HG03159 (cell line): ENCODE measurements at regions not wholly inside any gene's neighbourhood (a gene's known extent, or its start where the extent isn't known, plus 50 kb on each side); places are given as distances from the start of the nearest gene placed in this dataset.
"Not testable (repeated sequence)": the region's sequence is repeated elsewhere in the genome, so short reads cannot be mapped to it uniquely, and the experiment has no call there.

Source experiments
- ATAC-seq: cut with Tn5 transposase; IDR thresholded peaks from one replicate; pipeline ENCODE4 v1.9.1; 2021; ENCODE audit warnings: mild to moderate bottlenecking, moderate library complexity; ENCODE audit not compliant: unreplicated experiment

DNA sequence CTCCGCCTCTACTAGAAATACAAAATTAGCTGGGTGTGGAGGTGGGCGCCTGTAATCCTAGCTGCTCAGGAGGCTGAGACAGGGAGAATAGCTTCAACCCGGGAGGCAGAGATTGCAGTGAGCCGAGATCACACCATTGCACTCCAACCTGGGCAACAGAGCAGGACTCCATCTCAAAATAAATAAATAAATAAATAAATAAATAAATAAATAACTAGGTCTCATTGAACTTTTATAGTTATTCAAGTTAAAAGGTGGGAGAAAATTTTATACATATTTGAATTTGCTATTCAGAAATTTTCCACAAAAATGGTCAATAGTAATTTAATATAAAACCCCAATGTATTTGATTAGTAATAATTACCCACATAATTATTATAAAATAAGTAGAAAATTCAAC, 593.9 kb upstream of the CDH10 start:
- not testable (repeated sequence) for ATAC-seq

DNA sequence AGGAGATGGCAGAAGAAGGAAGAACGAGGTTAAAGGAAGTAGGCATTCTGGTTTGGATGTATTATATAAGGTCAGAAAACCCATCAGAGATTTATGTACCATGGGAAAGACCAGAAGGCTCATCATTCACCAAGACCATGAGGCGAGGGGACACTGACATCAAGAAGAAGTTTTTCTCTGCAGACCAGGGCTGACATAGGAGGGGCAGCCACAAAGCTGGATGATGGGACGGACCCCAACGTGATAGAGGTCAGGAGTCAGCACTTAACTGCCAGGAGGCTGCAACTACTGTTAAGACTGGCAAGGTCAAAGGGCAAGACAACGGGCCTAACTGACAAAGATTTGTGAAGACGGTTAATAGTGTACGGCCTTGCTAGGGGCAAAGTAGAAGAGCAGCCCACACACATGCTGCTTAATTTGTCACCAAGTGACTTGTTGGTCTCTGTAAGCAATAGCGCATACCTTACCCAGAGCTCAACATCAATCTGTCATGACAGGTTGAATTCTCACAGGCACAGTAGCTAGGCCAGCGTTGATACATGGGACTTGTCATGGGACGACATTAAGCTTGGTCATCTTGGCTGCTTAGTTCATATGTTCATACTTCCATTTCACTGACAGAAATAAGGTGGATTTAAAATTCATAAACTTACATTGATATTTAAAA, 579.7 kb upstream of the CDH10 start:
- ATAC-seq, result no peak

GRCh38 chr5:25199902-25200301, 555.1 kb upstream of the CDH10 start:
- ATAC-seq, result not testable (repeated sequence)

GRCh38 chr5:25190521-25191000, 545.8 kb upstream of the CDH10 start:
- ATAC-seq, result no peak

DNA sequence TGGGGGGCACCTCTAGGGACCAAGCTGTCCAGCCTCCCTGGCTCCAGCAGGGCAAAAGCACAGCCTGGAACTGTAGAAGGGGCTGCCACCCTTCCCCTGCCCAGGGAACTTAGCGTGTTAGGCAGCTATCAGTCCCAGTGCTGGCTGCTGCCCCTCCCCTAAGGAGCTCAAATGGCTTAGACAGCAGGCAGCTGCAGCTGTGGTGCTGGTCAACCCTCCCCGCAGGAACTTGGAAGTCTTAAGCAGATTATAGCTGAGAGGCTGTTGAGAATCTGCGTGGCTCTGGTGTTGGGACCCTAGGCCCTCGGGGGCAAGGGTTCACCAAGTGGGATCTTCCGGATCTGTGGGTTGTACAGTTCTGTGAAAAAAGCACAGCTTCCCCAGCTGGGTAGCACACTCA, 536.5 kb upstream of the CDH10 start:
- no peak for ATAC-seq

- not testable (repeated sequence) for ATAC-seq
Observed at GRCh38 chr5:25162616-25163015, 517.8 kb upstream of the CDH10 start.

DNA sequence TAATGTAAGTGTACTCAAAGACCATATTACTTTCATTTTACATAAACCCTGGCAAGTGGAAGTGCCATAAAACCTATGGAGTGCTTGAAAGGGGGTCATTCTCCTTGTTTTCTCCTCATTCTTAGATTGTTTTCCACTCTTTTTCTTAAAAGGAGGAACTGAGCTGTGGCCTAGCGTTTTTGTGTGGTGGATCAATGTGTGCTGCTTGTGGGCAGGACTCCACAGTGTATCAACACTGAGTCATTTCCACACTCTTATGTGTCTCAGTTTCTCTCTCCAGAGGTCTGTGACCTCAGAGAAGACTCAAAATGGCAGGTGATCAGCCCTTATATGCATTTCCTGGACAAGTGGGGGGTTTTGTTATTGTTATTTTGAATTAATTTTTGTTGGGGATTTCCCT, 516.1 kb upstream of the CDH10 start:
- no peak for ATAC-seq

DNA sequence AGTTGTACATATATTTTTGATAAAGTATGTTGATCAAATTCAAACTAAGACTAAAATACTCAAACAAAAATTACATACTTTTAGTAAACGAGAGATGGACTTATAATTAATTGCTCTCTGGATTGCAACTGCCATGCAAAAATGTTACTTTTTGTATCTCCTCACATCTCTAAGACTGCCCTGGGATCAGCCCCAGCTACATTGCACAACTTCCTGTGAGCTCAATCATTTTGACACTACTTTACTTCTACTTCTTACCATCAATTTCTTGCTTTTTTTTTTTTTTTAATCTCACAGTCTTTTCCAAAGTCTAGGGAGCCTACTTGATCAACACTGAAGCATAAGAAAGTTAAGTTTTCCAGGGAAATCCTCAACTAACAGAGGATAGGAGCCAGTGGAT, 506.0 kb upstream of the CDH10 start:
- no peak for ATAC-seq

- ATAC-seq, result no peak
Observed at GRCh38 chr5:25128606-25129005, 483.8 kb upstream of the CDH10 start.

DNA sequence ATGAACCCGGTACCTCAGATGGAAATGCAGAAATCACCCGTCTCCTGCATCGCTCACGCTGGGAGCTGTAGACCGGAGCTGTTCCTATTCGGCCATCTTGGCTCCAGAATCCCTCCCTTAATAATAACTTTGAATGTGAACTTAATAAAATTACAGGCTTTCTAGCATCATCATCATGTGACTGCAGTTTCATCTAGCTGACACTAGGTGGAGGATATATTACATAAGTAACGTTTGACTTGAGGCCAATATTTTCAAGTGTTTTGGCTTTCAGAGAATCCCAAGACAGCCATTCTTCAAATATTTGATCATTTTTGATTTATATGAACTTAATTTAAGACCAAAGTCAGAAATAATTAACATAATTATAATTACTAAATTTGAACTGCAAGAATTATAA, 474.9 kb upstream of the CDH10 start:
- no peak for ATAC-seq

DNA sequence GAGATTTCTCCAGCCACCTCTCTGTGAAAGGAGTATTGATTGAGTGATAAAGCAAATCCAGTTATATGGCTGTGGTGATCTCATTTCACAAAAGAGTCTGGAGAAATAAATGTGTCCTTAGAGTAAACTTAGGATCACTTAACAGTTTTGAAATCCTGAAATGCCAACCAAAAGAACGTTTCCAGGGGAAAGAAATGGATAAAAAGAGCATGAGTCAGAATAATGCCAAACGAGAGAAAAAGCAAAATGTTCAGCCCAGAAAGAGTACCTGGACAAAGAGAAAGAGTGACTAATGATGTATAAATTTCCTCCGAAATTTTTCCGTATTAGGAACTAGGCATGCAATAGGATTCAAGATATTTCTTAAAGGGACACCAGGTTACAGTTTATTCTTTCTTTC, 463.1 kb upstream of the CDH10 start:
- ATAC-seq, result no peak

- no peak for ATAC-seq
Observed at GRCh38 chr5:25099538-25099937, 454.8 kb upstream of the CDH10 start.

DNA sequence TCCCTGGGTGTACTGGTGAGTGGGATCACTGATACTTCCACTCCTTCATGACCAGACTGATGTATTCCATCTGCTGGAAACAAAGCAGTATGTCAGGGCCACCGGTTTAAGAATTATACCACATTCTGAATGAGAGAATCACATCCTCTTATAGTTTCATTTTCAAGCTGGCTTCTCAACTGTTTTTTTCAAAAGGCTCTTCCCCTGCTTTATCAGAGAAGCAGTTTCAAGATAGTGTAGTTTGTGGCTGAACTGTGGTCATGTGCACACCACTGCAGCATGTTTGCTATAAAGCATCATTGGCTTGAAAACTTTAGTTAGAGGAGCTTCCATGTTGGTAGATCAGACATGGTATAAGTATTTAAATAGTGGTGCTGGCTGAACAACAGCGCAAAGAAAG, 450.5 kb upstream of the CDH10 start:
- no peak for ATAC-seq

- no peak for ATAC-seq
Observed at GRCh38 chr5:25094219-25094618, 449.4 kb upstream of the CDH10 start.

- ATAC-seq, result no peak
Observed at GRCh38 chr5:25091921-25092320, 447.1 kb upstream of the CDH10 start.

GRCh38 chr5:25090854-25091253, 446.1 kb upstream of the CDH10 start:
- ATAC-seq, result no peak

DNA sequence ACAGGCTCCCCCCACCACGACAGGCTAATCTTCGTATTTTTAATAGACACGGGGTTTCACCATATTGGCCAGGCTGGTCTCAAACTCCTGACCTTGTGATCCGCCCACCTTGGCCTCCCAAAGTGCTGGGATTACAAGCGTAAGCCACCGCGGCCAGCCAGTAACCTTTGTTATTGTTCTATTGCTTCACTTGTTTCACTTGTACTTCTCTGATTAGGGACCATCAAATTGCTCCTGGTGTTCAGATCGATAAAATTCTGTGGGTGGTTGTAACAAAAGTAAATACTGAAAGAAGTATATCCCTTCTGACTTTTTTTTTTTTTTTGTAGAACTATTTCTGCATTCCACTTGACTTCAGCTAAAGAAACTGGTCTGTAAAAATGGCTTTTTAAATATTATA, 445.5 kb upstream of the CDH10 start:
- no peak for ATAC-seq

DNA sequence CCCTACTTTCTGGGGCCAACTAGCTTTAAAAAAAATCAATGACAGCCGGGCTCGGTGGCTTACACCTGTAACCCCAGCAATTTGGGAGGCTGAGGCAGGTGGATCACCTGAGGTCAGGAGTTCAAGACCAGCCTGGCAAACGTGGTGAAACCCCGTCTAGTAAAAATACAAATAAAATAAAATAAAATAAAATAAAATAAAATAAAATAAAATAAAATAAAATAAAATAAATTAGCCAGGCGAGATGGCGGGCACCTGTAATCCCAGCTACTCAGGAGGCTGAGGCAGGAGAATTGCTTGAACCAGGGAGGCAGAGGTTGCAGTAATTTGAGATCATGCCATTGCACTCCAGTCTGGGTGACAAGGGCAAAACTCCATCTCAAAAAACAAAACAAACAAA, 443.9 kb upstream of the CDH10 start:
- not testable (repeated sequence) for ATAC-seq

DNA sequence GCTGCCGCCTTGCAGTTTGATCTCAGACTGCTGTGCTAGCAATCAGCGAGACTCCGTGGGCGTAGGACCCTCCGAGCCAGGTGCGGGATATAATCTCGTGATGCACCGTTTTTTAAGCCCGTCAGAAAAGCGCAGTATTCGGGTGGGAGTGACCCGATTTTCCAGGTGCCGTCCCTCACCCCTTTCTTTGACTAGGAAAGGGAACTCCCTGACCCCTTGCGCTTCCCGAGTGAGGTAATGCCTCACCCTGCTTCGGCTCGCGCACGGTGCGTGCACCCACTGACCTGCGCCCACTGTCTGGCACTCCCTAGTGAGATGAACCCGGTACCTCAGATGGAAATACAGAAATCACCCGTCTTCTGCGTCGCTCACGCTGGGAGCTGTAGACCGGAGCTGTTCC, 438.5 kb upstream of the CDH10 start:
- ATAC-seq, result not testable (repeated sequence)

DNA sequence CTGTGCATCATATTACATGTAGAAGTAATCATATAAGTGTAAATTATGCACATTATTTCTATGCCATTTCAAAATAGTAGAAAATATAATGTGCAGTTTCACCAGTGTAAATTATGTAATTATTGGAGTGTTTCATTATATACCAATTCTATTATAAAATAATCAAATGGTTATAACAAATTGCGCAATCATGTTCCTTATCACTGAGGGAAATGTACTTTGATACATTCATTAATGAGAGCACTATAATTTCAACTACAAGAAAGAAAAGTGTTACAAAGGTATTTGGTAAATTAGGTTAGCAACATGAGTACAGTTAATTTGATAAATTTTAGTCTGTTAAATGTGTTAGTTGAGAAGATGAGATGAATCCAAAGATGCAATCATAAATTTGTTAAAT, 421.5 kb upstream of the CDH10 start:
- no peak for ATAC-seq

GRCh38 chr5:25064306-25064705, 419.5 kb upstream of the CDH10 start:
- ATAC-seq, result no peak

DNA sequence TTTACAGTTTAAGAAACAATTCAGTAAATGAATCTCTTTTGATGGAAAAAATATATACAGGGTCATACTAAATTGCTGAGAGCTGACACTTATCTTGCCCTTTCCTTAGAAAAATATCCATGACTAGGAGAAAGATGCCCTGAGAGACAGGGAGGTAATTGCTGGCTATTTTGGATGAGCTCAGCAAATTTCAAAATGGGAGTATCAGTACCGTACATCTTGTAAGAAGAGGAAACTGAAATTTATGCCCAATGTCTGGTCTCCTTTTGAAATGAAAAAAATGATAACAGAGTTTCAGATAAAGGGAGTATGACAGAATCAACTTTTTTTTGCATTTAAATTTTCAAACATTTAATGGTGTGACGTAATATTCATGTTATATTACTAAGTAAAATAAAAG, 415.8 kb upstream of the CDH10 start:
- no peak for ATAC-seq

DNA sequence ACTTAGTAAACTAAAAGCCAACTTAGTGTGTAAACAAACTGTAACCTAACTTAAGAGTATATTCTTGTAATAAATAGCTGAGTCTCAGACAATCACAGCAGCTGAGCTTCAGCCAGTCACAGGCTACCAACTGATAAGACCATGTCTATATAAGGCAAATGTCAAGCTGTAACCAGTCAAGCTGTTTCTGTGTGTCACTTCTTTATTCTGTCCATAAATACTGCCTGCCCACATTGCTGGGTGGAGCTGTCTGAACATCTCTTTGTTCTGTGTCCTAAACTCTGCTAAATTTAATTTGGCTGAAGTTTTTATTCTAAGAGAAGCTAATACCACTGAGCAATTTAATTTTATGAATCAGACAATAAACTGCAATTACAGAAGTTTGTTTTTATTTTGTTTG, 412.1 kb upstream of the CDH10 start:
- ATAC-seq, result no peak
